ENCODE measurements at regions not wholly inside any gene's neighbourhood (a gene's known extent, or its start where the extent isn't known, plus 50 kb on each side); places are given as distances from the start of the nearest gene placed in this dataset.

- WGBS (ENCODE audit: low lambda C conversion rate, missing lambda C conversion rate) = 67% methylated on average over 1 of the region's 1 CpG
- no peaks in the 10 kb centered on the region for H3K4me1 ChIP-seq (ENCODE audit: insufficient read depth)
- H3K36me3 ChIP-seq (replicated peaks; ENCODE audit: insufficient read depth, low read depth) = no peaks in the 10 kb centered on the region
- no peak overlapping the region for H3K27ac ChIP-seq
- DNase-seq (ENCODE audit: low spot score) = no peak
- no peaks in the 10 kb centered on the region for H3K79me2 ChIP-seq
- no peaks in the 10 kb centered on the region for H3K9me2 ChIP-seq (replicated peaks; ENCODE audit: insufficient read depth)
- no peak for TF ChIP-seq EZH2 (IDR thresholded peaks at IDR 0.05; ENCODE audit: borderline replicate concordance)
- TF ChIP-seq EZH2phosphoT487 (IDR thresholded peaks at IDR 0.05; ENCODE audit: low read depth, severe bottlenecking, unreplicated experiment) = no peak
- TF ChIP-seq, protein P1, sequence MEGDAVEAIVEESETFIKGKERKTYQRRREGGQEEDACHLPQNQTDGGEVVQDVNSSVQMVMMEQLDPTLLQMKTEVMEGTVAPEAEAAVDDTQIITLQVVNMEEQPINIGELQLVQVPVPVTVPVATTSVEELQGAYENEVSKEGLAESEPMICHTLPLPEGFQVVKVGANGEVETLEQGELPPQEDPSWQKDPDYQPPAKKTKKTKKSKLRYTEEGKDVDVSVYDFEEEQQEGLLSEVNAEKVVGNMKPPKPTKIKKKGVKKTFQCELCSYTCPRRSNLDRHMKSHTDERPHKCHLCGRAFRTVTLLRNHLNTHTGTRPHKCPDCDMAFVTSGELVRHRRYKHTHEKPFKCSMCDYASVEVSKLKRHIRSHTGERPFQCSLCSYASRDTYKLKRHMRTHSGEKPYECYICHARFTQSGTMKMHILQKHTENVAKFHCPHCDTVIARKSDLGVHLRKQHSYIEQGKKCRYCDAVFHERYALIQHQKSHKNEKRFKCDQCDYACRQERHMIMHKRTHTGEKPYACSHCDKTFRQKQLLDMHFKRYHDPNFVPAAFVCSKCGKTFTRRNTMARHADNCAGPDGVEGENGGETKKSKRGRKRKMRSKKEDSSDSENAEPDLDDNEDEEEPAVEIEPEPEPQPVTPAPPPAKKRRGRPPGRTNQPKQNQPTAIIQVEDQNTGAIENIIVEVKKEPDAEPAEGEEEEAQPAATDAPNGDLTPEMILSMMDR (IDR thresholded peaks at IDR 0.05; ENCODE audit: poor library complexity) = no peak
- H3K4me3 ChIP-seq = no peak overlapping the region
- no peak overlapping the region for H2AFZ ChIP-seq
- H3K9me3 ChIP-seq (ENCODE audit: low read depth) = no peaks in the 10 kb centered on the region
- no peak overlapping the region for H3K4me2 ChIP-seq
- H4K20me1 ChIP-seq (ENCODE audit: insufficient read depth, poor library complexity, severe bottlenecking) = no peaks in the 10 kb centered on the region
- no peaks in the 10 kb centered on the region for H3K27me3 ChIP-seq
These were observed 471.1 kb downstream of the PLK2 start for GRCh38 chr5:57988813-57989212.

DNA sequence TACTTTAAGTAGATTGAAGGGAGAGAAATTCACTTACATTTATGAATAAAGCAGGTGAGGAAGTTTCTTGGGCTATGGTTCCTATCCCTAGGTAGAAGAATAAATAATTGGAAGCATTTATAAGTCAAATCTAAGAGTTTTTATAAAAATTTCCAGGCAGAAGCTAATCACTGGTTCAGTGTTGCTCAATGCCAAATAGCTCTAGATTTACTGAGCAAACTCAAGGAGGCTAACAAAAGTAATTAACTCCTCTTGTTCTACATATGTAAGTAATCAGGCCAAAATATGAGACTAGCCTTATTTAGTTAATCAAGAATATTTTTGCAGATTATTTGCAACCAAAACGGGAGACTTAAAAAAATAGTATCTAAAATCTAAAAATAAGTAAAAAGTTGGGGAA is 472.3 kb downstream of the PLK2 start:
- H3K9me2 ChIP-seq (replicated peaks; ENCODE audit: insufficient read depth) = no peaks in the 10 kb centered on the region
- no peak overlapping the region for H3K4me3 ChIP-seq
- H4K20me1 ChIP-seq (ENCODE audit: insufficient read depth, poor library complexity, severe bottlenecking) = no peaks in the 10 kb centered on the region
- H3K27me3 ChIP-seq = no peaks in the 10 kb centered on the region
- no peak for DNase-seq (ENCODE audit: low spot score)
- H3K36me3 ChIP-seq (replicated peaks; ENCODE audit: insufficient read depth, low read depth) = no peaks in the 10 kb centered on the region
- TF ChIP-seq EZH2 (IDR thresholded peaks at IDR 0.05; ENCODE audit: borderline replicate concordance) (no peak), EZH2phosphoT487 (IDR thresholded peaks at IDR 0.05; ENCODE audit: low read depth, severe bottlenecking, unreplicated experiment) (no peak)
- TF ChIP-seq, protein P1 (IDR thresholded peaks at IDR 0.05; ENCODE audit: poor library complexity) = no peak
- H3K9me3 ChIP-seq (ENCODE audit: low read depth) = no peaks in the 10 kb centered on the region
- 72% methylated on average over 1 of the region's 1 CpG for WGBS (ENCODE audit: low lambda C conversion rate, missing lambda C conversion rate)
- no peak overlapping the region for H2AFZ ChIP-seq
- no peaks in the 10 kb centered on the region for H3K79me2 ChIP-seq
- H3K27ac ChIP-seq = no peak overlapping the region
- H3K4me2 ChIP-seq = no peak overlapping the region
- H3K4me1 ChIP-seq (ENCODE audit: insufficient read depth) = no peaks in the 10 kb centered on the region

DNA sequence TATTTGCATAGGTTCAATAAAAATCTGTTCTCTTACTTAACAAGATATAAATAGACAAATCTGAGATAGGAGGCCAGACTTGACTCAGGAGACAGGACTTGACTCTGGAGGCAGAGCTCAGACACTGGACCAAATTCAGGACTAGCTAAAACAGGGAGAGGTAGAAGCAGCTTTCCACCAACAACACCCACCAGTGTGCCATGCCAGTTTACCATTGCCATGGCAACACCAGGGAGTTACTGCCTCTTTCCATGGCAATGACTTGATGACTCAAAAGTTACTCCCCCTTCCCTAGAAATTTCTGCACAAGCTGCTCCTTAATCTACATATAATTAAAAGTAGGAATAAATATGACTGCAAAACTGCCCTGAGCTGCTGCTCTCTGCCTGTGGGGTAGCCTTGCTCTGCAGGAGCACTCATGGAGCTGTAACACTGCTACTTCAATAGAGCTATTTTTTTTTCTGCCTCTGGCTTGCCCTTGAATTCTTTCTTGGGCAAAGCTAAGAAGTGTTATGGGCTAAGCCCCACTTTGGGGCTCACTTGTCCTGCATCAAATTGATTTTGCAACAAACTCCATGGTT is 473.0 kb downstream of the PLK2 start:
- TF ChIP-seq, protein P1 (IDR thresholded peaks at IDR 0.05; ENCODE audit: poor library complexity) = no peak
- no peak for TF ChIP-seq EZH2 (IDR thresholded peaks at IDR 0.05; ENCODE audit: borderline replicate concordance)
- TF ChIP-seq EZH2phosphoT487 (IDR thresholded peaks at IDR 0.05; ENCODE audit: low read depth, severe bottlenecking, unreplicated experiment) = no peak
- peak; percentile 5 for DNase-seq (ENCODE audit: low spot score)
- no peak overlapping the region for H3K27ac ChIP-seq
- H3K9me2 ChIP-seq (replicated peaks; ENCODE audit: insufficient read depth) = no peaks in the 10 kb centered on the region
- H3K4me1 ChIP-seq (ENCODE audit: insufficient read depth) = no peaks in the 10 kb centered on the region
- H3K27me3 ChIP-seq = no peaks in the 10 kb centered on the region
- H3K4me2 ChIP-seq = no peak overlapping the region
- H3K36me3 ChIP-seq (replicated peaks; ENCODE audit: insufficient read depth, low read depth) = no peaks in the 10 kb centered on the region
- H3K9me3 ChIP-seq (ENCODE audit: low read depth) = no peaks in the 10 kb centered on the region
- H2AFZ ChIP-seq = no peak overlapping the region
- H3K79me2 ChIP-seq = no peaks in the 10 kb centered on the region
- H4K20me1 ChIP-seq (ENCODE audit: insufficient read depth, poor library complexity, severe bottlenecking) = no peaks in the 10 kb centered on the region
- H3K4me3 ChIP-seq = no peak overlapping the region

GRCh38 chr5:57983426-57983825 is 476.5 kb downstream of the PLK2 start:
- Histone ChIP-seq H3K4me3 (no peak overlapping the region), H3K79me2 (no peaks in the 10 kb centered on the region), H3K9me3 (ENCODE audit: low read depth) (no peaks in the 10 kb centered on the region), H3K27ac (no peak overlapping the region), H2AFZ (no peak overlapping the region), H3K36me3 (replicated peaks; ENCODE audit: insufficient read depth, low read depth) (no peaks in the 10 kb centered on the region), H3K4me1 (ENCODE audit: insufficient read depth) (no peaks in the 10 kb centered on the region), H3K4me2 (no peak overlapping the region), H4K20me1 (ENCODE audit: insufficient read depth, poor library complexity, severe bottlenecking) (no peaks in the 10 kb centered on the region), H3K9me2 (replicated peaks; ENCODE audit: insufficient read depth) (no peaks in the 10 kb centered on the region), H3K27me3 (no peaks in the 10 kb centered on the region)
- no peak for TF ChIP-seq EZH2phosphoT487 (IDR thresholded peaks at IDR 0.05; ENCODE audit: low read depth, severe bottlenecking, unreplicated experiment)
- TF ChIP-seq, protein P1 (IDR thresholded peaks at IDR 0.05; ENCODE audit: poor library complexity) = no peak
- no peak for TF ChIP-seq EZH2 (IDR thresholded peaks at IDR 0.05; ENCODE audit: borderline replicate concordance)
- DNase-seq (ENCODE audit: low spot score) = no peak
- 50% methylated on average over 2 of the region's 2 CpGs for WGBS (ENCODE audit: low lambda C conversion rate, missing lambda C conversion rate)

Data from hepatocyte (in vitro differentiated cells).